Colonic mucosa (tissue), 4 donors: ENCODE measurements at regions not wholly inside any gene's neighbourhood (a gene's known extent, or its start where the extent isn't known, plus 50 kb on each side); places are given as distances from the start of the nearest gene placed in this dataset.

Experiments used
- DNase-seq: peaks from one replicate; pipeline ENCODE4 v3.0.0-alpha.2; 2020
- H3K27ac ChIP-seq: fragments of 200-600 bp; one replicate; pipeline ENCODE4 v1.8.0; 2021
- H3K27me3 ChIP-seq: fragments of 200-600 bp; one replicate; pipeline ENCODE4 v1.8.0; 2021
- H3K36me3 ChIP-seq: fragments of 200-600 bp; one replicate; pipeline ENCODE4 v1.8.0; 2021
- H3K4me1 ChIP-seq: fragments of 200-600 bp; one replicate; pipeline ENCODE4 v1.8.0; 2021; ENCODE audit warnings: mild to moderate bottlenecking
- H3K4me3 ChIP-seq: fragments of 200-600 bp; one replicate; pipeline ENCODE4 v1.8.0; 2021
- H3K9ac ChIP-seq, 2 donors: one replicate each; pipeline ENCODE4 v1.7.0; 2013; ENCODE audit warnings: control low read depth in 2 of 2, low read depth in 2 of 2, low read length in 2 of 2
- H3K9me3 ChIP-seq: fragments of 200-600 bp; one replicate; pipeline ENCODE4 v1.8.0; 2021
- intact Hi-C: fragments of 100-400 bp; cut with DNase I; formaldehyde crosslinking; loops from one replicate; pipeline ENCODE4 v1.14.1; 2022
- TF ChIP-seq, protein P1 (sequence below): fragments of 200-600 bp; IDR thresholded peaks from one replicate; pipeline ENCODE4 v1.8.0; 2022; ENCODE audit warnings: antibody characterized with exemption, mild to moderate bottlenecking
- donor health status: healthy.
- donor health status: DM: no; HTN: no; CAD: no.
- donor health status: DM: no; HTN: no; CAD: no.

DNA sequence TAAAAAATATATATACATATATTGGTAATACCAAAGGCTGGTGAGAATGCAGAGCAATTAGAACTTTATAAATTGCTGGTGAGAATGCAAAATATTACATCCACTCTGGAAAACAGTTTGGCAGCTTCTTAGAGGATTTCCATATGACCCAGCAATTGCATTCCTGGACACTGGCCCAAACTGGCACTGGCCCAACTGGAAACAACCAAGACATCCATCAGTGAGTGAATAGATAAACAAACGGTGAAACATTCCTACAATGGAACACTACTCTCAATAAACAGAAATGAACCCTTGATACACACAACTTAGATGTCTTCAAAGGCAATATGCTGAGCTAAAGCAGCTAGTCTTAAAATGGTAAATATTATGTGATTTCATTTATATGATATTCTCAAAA is 524.2 kb downstream of the IQCM start:
- no peaks in the 10 kb centered on the region for H3K9me3 ChIP-seq
- H3K27me3 ChIP-seq = no peaks in the 10 kb centered on the region
- H3K27ac ChIP-seq = no peak overlapping the region
- intact Hi-C loops = no loop called here
- DNase-seq = no peak
- H3K36me3 ChIP-seq = no peaks in the 10 kb centered on the region
- TF ChIP-seq, protein P1, sequence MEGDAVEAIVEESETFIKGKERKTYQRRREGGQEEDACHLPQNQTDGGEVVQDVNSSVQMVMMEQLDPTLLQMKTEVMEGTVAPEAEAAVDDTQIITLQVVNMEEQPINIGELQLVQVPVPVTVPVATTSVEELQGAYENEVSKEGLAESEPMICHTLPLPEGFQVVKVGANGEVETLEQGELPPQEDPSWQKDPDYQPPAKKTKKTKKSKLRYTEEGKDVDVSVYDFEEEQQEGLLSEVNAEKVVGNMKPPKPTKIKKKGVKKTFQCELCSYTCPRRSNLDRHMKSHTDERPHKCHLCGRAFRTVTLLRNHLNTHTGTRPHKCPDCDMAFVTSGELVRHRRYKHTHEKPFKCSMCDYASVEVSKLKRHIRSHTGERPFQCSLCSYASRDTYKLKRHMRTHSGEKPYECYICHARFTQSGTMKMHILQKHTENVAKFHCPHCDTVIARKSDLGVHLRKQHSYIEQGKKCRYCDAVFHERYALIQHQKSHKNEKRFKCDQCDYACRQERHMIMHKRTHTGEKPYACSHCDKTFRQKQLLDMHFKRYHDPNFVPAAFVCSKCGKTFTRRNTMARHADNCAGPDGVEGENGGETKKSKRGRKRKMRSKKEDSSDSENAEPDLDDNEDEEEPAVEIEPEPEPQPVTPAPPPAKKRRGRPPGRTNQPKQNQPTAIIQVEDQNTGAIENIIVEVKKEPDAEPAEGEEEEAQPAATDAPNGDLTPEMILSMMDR = no peak
- H3K4me3 ChIP-seq = no peak overlapping the region
- H3K9ac ChIP-seq = no peak overlapping the region
- H3K4me1 ChIP-seq = no peaks in the 10 kb centered on the region

DNA sequence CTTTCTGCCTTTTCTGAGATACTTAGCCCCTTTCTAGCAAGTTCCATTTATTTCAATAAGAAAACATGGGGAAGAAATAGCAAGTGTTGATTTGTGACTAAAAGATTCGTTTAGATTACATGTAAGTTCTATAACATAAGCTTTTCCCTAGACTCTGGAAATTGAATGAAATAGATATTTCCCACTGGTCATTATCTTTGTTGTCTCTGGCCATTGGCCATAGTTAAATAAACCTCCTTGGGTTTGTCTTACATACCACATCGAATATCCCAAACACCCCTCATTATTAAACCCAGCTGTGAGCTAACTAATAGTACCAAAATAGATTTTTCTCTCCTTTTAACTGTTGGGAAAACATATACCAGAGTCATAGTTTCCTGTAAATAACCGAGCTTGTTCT is 534.8 kb downstream of the IQCM start:
- no peak overlapping the region for H3K27ac ChIP-seq
- no peaks in the 10 kb centered on the region for H3K27me3 ChIP-seq
- no peaks in the 10 kb centered on the region for H3K4me1 ChIP-seq
- intact Hi-C loops = no loop called here
- no peak for DNase-seq
- no peaks in the 10 kb centered on the region for H3K9me3 ChIP-seq
- no peaks in the 10 kb centered on the region for H3K36me3 ChIP-seq
- TF ChIP-seq, protein P1 = no peak
- no peak overlapping the region for H3K4me3 ChIP-seq
- no peak overlapping the region for H3K9ac ChIP-seq

DNA sequence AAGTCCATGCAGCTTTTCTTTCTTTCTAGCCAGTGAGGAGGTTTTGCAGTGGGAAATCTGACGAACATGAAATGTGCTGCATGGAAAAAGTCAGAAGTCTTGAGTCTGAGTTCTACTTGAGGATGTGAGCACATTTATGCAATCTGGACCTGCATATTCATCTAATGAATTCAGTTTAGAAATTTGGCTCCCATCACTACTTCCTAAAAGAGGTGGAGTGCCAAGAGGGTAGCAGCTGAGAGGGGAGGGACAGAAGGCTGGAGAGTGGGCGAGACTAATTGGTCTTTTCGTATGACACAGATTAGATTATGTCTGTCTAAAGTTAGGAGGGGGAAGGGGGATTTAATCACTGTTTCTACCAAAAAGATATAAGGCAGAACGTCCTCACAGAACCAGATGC is 535.9 kb downstream of the IQCM start:
- no peaks in the 10 kb centered on the region for H3K27me3 ChIP-seq
- intact Hi-C loops = no loop called here
- H3K4me3 ChIP-seq = no peak overlapping the region
- no peak overlapping the region for H3K27ac ChIP-seq
- H3K9me3 ChIP-seq = no peaks in the 10 kb centered on the region
- H3K36me3 ChIP-seq = no peaks in the 10 kb centered on the region
- DNase-seq = no peak
- H3K9ac ChIP-seq = no peak overlapping the region
- TF ChIP-seq, protein P1 = no peak
- H3K4me1 ChIP-seq = no peaks in the 10 kb centered on the region

DNA sequence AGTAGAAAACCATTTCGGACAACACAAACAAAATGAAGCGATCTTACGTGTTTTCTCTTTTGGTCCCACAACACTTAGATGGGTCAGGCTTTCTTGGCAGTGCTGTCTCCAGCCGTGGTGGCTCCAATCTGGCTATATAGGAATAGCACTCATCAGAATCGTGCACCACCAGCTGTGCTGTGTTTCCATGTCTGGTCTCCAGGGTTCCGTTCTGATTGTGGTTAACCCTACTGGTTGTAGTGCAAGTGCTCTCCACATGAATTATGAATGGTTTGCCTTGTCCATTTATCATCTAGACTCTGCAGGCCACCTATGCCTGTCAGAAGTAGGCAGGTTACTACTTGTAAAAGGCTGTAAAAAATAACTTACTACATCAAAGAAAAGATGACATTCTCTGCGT is 536.3 kb downstream of the IQCM start:
- Histone ChIP-seq H3K36me3 (no peaks in the 10 kb centered on the region), H3K9me3 (no peaks in the 10 kb centered on the region), H3K27ac (no peak overlapping the region), H3K4me3 (no peak overlapping the region), H3K4me1 (no peaks in the 10 kb centered on the region), H3K27me3 (no peaks in the 10 kb centered on the region), H3K9ac (no peak overlapping the region)
- TF ChIP-seq, protein P1 = no peak
- DNase-seq = no peak
- intact Hi-C loops = no loop called here

DNA sequence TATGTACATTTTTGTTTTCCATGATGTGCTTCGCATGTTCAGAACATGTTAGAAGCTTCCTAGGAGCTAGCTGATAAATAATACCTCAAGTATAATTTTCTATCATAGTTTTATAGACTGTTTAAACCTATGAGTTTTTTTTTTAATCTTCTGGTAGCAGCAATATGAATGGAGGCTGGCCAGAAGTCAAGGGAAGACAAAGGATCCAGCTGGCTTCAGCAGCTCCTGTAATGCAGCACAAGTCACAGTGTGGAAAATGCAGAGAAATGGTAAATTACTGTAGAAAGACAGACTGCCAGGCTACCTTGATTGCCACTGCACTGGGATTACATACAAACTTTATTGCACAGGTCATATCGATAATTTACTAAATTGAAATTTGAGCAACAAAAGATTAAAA is 537.9 kb downstream of the IQCM start:
- no peak overlapping the region for H3K4me3 ChIP-seq

More for the DNA sequence above, 537.9 kb downstream of the IQCM start:
- Histone ChIP-seq H3K27ac (no peak overlapping the region), H3K27me3 (no peaks in the 10 kb centered on the region), H3K4me1 (no peaks in the 10 kb centered on the region), H3K9ac (no peak overlapping the region), H3K36me3 (no peaks in the 10 kb centered on the region), H3K9me3 (no peaks in the 10 kb centered on the region)
- intact Hi-C loops = no loop called here
- TF ChIP-seq, protein P1 = no peak
- DNase-seq = no peak
